ENCODE measurements at regions not wholly inside any gene's neighbourhood (a gene's known extent, or its start where the extent isn't known, plus 50 kb on each side); places are given as distances from the start of the nearest gene placed in this dataset.

GRCh38 chr9:126149661-126150060 lies 177.0 kb upstream of the MVB12B start:
- Histone ChIP-seq H3K4me3 (ENCODE audit: low read length in 2 of 2) (no peak overlapping the region), H3K27ac (ENCODE audit: low read depth in 1 of 2, low read length in 1 of 2) (no peak overlapping the region), H3K9me3 (ENCODE audit: control insufficient read depth in 2 of 2, insufficient read depth in 1 of 2, low read length in 1 of 2) (no peaks in the 10 kb centered on the region), H3K4me1 (ENCODE audit: control insufficient read depth in 2 of 2, insufficient read depth in 2 of 2, low read length in 2 of 2) (peaks cover 0 to 8% of the 10 kb centered on the region in 2 donors), H3K36me3 (ENCODE audit: control insufficient read depth in 2 of 2, insufficient read depth in 2 of 2, low read length in 1 of 2) (no peaks in the 10 kb centered on the region), H3K27me3 (ENCODE audit: control insufficient read depth in 2 of 2, insufficient read depth in 1 of 2, low read length in 1 of 2) (peaks cover 0 to 14% of the 10 kb centered on the region in 2 donors)
- no peak for DNase-seq (ENCODE audit: low read depth in 6 of 9, low spot score in 9 of 9)
- 90% methylated on average over 2 of the region's 2 CpGs for WGBS

GRCh38 chr9:126150411-126151030 lies 176.1 kb upstream of the MVB12B start:
- Histone ChIP-seq H3K27ac (ENCODE audit: low read depth in 1 of 2, low read length in 1 of 2) (no peak overlapping the region), H3K36me3 (ENCODE audit: control insufficient read depth in 2 of 2, insufficient read depth in 2 of 2, low read length in 1 of 2) (no peaks in the 10 kb centered on the region), H3K9me3 (ENCODE audit: control insufficient read depth in 2 of 2, insufficient read depth in 1 of 2, low read length in 1 of 2) (no peaks in the 10 kb centered on the region), H3K4me3 (ENCODE audit: low read length in 2 of 2) (no peak overlapping the region), H3K4me1 (ENCODE audit: control insufficient read depth in 2 of 2, insufficient read depth in 2 of 2, low read length in 2 of 2) (peaks cover 0 to 8% of the 10 kb centered on the region in 2 donors), H3K27me3 (ENCODE audit: control insufficient read depth in 2 of 2, insufficient read depth in 1 of 2, low read length in 1 of 2) (peaks cover 0 to 12% of the 10 kb centered on the region in 2 donors)
- WGBS: 75% methylated on average over 6 of the region's 6 CpGs
- DNase-seq (ENCODE audit: low read depth in 6 of 9, low spot score in 9 of 9): no peak

GRCh38 chr9:126151031-126151685 lies 175.5 kb upstream of the MVB12B start:
- no peak overlapping the region for H3K4me3 ChIP-seq (ENCODE audit: low read length in 2 of 2)
- H3K27me3 ChIP-seq (ENCODE audit: control insufficient read depth in 2 of 2, insufficient read depth in 1 of 2, low read length in 1 of 2): peaks cover 0 to 10% of the 10 kb centered on the region in 2 donors
- H3K36me3 ChIP-seq (ENCODE audit: control insufficient read depth in 2 of 2, insufficient read depth in 2 of 2, low read length in 1 of 2): no peaks in the 10 kb centered on the region
- H3K27ac ChIP-seq (ENCODE audit: low read depth in 1 of 2, low read length in 1 of 2): no peak overlapping the region
- peaks cover 0 to 5% of the 10 kb centered on the region in 2 donors for H3K4me1 ChIP-seq (ENCODE audit: control insufficient read depth in 2 of 2, insufficient read depth in 2 of 2, low read length in 2 of 2)
- no peak for DNase-seq (ENCODE audit: low read depth in 6 of 9, low spot score in 9 of 9)
- 80% methylated on average over 14 of the region's 14 CpGs for WGBS
- H3K9me3 ChIP-seq (ENCODE audit: control insufficient read depth in 2 of 2, insufficient read depth in 1 of 2, low read length in 1 of 2): no peaks in the 10 kb centered on the region

- Histone ChIP-seq H3K4me1 (ENCODE audit: control insufficient read depth in 2 of 2, insufficient read depth in 2 of 2, low read length in 2 of 2) (no peaks in the 10 kb centered on the region), H3K27me3 (ENCODE audit: control insufficient read depth in 2 of 2, insufficient read depth in 1 of 2, low read length in 1 of 2) (peaks cover 0 to 6% of the 10 kb centered on the region in 2 donors), H3K9me3 (ENCODE audit: control insufficient read depth in 2 of 2, insufficient read depth in 1 of 2, low read length in 1 of 2) (no peaks in the 10 kb centered on the region), H3K36me3 (ENCODE audit: control insufficient read depth in 2 of 2, insufficient read depth in 2 of 2, low read length in 1 of 2) (no peaks in the 10 kb centered on the region), H3K4me3 (ENCODE audit: low read length in 2 of 2) (no peak overlapping the region), H3K27ac (ENCODE audit: low read depth in 1 of 2, low read length in 1 of 2) (no peak overlapping the region)
- DNase-seq (ENCODE audit: low read depth in 6 of 9, low spot score in 9 of 9): no peak
- 68% methylated on average over 5 of the region's 5 CpGs for WGBS
Measured at GRCh38 chr9:126151686-126152134, 174.9 kb upstream of the MVB12B start.

DNA sequence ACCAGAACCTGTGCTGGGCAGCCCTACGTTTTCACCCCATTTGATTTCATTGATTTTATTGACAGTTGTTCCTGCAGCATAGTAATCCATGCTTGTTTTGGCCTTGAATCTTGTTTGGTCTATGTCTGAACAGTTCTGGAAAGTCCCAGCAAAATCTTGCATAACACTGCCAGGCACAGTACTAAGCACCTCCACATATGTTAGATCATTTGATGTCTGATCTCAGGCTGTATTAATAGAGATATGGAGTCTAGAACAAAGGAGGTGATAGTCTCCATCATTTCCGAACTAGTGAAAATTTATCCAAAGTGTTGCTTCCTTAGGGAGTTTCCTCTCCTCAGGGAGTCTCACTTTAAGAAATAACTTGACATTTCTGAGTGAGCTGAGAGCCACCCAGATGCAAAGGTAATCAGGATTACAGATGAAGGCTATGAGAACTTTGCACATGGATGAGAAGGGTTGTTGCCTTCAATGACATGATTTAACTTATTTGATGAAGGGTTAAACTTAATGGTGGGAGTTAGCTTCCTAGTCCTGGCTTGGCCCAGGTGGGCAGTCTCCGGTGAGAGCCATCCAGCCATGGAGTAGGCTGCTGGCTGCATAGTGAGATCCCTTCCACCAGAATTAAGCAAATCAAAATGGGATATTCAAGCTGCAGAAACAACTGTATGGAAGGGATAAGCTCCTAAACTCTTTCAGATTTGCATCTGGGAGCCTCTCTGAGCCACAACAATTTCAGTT lies 173.8 kb upstream of the MVB12B start:
- 91% methylated on average over 3 of the region's 3 CpGs for WGBS
- no peaks in the 10 kb centered on the region for H3K9me3 ChIP-seq (ENCODE audit: control insufficient read depth in 2 of 2, insufficient read depth in 1 of 2, low read length in 1 of 2)
- H3K27ac ChIP-seq (ENCODE audit: low read depth in 1 of 2, low read length in 1 of 2): no peak overlapping the region
- no peak for DNase-seq (ENCODE audit: low read depth in 6 of 9, low spot score in 9 of 9)
- peaks cover 0 to 9% of the 10 kb centered on the region in 2 donors for H3K27me3 ChIP-seq (ENCODE audit: control insufficient read depth in 2 of 2, insufficient read depth in 1 of 2, low read length in 1 of 2)
- H3K36me3 ChIP-seq (ENCODE audit: control insufficient read depth in 2 of 2, insufficient read depth in 2 of 2, low read length in 1 of 2): no peaks in the 10 kb centered on the region
- H3K4me3 ChIP-seq (ENCODE audit: low read length in 2 of 2): no peak overlapping the region
- H3K4me1 ChIP-seq (ENCODE audit: control insufficient read depth in 2 of 2, insufficient read depth in 2 of 2, low read length in 2 of 2): peaks cover 0 to 2% of the 10 kb centered on the region in 2 donors

GRCh38 chr9:126153382-126153781 lies 173.2 kb upstream of the MVB12B start:
- WGBS: 78% methylated on average over 6 of the region's 6 CpGs

GRCh38 chr9:126154182-126154827 lies 172.3 kb upstream of the MVB12B start:
- Histone ChIP-seq H3K27me3 (ENCODE audit: control insufficient read depth in 2 of 2, insufficient read depth in 1 of 2, low read length in 1 of 2) (peaks cover 0 to 14% of the 10 kb centered on the region in 2 donors), H3K27ac (ENCODE audit: low read depth in 1 of 2, low read length in 1 of 2) (no peak overlapping the region), H3K4me1 (ENCODE audit: control insufficient read depth in 2 of 2, insufficient read depth in 2 of 2, low read length in 2 of 2) (peaks cover 0 to 3% of the 10 kb centered on the region in 2 donors), H3K9me3 (ENCODE audit: control insufficient read depth in 2 of 2, insufficient read depth in 1 of 2, low read length in 1 of 2) (no peaks in the 10 kb centered on the region), H3K4me3 (ENCODE audit: low read length in 2 of 2) (no peak overlapping the region), H3K36me3 (ENCODE audit: control insufficient read depth in 2 of 2, insufficient read depth in 2 of 2, low read length in 1 of 2) (no peaks in the 10 kb centered on the region)
- 85% methylated on average over 10 of the region's 10 CpGs for WGBS
- no peak for DNase-seq (ENCODE audit: low read depth in 6 of 9, low spot score in 9 of 9)

More at GRCh38 chr9:126153382-126153781, 173.2 kb upstream of the MVB12B start:
- peaks cover 0 to 3% of the 10 kb centered on the region in 2 donors for H3K4me1 ChIP-seq (ENCODE audit: control insufficient read depth in 2 of 2, insufficient read depth in 2 of 2, low read length in 2 of 2)
- no peaks in the 10 kb centered on the region for H3K9me3 ChIP-seq (ENCODE audit: control insufficient read depth in 2 of 2, insufficient read depth in 1 of 2, low read length in 1 of 2)
- no peak for DNase-seq (ENCODE audit: low read depth in 6 of 9, low spot score in 9 of 9)
- H3K27me3 ChIP-seq (ENCODE audit: control insufficient read depth in 2 of 2, insufficient read depth in 1 of 2, low read length in 1 of 2): peaks cover 0 to 11% of the 10 kb centered on the region in 2 donors
- H3K27ac ChIP-seq (ENCODE audit: low read depth in 1 of 2, low read length in 1 of 2): no peak overlapping the region
- H3K4me3 ChIP-seq (ENCODE audit: low read length in 2 of 2): no peak overlapping the region
- H3K36me3 ChIP-seq (ENCODE audit: control insufficient read depth in 2 of 2, insufficient read depth in 2 of 2, low read length in 1 of 2): no peaks in the 10 kb centered on the region

DNA sequence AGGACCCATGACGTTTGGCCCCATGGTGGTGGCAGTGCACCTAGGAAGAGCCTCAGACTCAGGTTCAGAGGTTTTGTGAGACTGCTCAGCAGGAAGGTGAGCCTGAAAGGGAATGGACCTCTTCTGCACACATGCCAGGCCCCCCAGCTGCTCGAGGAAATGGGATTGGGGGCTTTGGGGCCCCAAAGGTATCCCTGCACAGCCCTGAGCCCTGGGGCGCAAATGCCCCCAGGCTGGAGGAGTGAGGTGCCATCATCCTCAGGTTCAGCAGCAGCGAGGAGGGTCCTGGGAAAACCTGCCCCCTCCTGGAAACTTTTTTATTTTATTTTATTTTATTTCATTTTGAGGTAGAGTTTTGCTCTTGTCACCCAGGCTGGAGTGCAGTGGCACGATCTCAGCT lies 171.8 kb upstream of the MVB12B start:
- Histone ChIP-seq H3K4me3 (ENCODE audit: low read length in 2 of 2) (no peak overlapping the region), H3K9me3 (ENCODE audit: control insufficient read depth in 2 of 2, insufficient read depth in 1 of 2, low read length in 1 of 2) (no peaks in the 10 kb centered on the region), H3K4me1 (ENCODE audit: control insufficient read depth in 2 of 2, insufficient read depth in 2 of 2, low read length in 2 of 2) (peaks cover 0 to 3% of the 10 kb centered on the region in 2 donors), H3K27ac (ENCODE audit: low read depth in 1 of 2, low read length in 1 of 2) (no peak overlapping the region), H3K27me3 (ENCODE audit: control insufficient read depth in 2 of 2, insufficient read depth in 1 of 2, low read length in 1 of 2) (peaks cover 0 to 14% of the 10 kb centered on the region in 2 donors), H3K36me3 (ENCODE audit: control insufficient read depth in 2 of 2, insufficient read depth in 2 of 2, low read length in 1 of 2) (no peaks in the 10 kb centered on the region)
- DNase-seq (ENCODE audit: low read depth in 6 of 9, low spot score in 9 of 9): no peak
- WGBS: 89% methylated on average over 5 of the region's 5 CpGs
